SJCRH30 (cell line): ENCODE measurements at regions not wholly inside any gene's neighbourhood (a gene's known extent, or its start where the extent isn't known, plus 50 kb on each side); places are given as distances from the start of the nearest gene placed in this dataset.

Source experiments
- DNase-seq, 2 experiments: peaks; one replicate each; pipeline ENCODE4 v3.0.0-alpha.2; 2015 to 2020
- H3K27ac ChIP-seq: fragments of 250-450 bp; sonication (Bioruptor Pico); 2 replicates; pipeline ENCODE4 v1.5.1; 2020; ENCODE audit warnings: mild to moderate bottlenecking, moderate library complexity
- H3K27me3 ChIP-seq: fragments of 250-450 bp; sonication (Bioruptor Pico); 2 replicates; pipeline ENCODE4 v1.5.1; 2020; ENCODE audit warnings: mild to moderate bottlenecking, moderate library complexity
- H3K36me3 ChIP-seq: fragments of 250-450 bp; sonication (Bioruptor Pico); 2 replicates; pipeline ENCODE4 v1.5.1; 2020; ENCODE audit warnings: mild to moderate bottlenecking, moderate library complexity
- H3K4me1 ChIP-seq: fragments of 250-450 bp; sonication (Bioruptor Pico); 2 replicates; pipeline ENCODE4 v1.5.1; 2020; ENCODE audit warnings: mild to moderate bottlenecking, moderate library complexity
- H3K4me3 ChIP-seq: fragments of 250-450 bp; sonication (Bioruptor Pico); 2 replicates; pipeline ENCODE4 v1.5.1; 2020; ENCODE audit warnings: mild to moderate bottlenecking, moderate library complexity
- H3K9me3 ChIP-seq: fragments of 250-450 bp; sonication (Bioruptor Pico); replicated peaks from 2 replicates; pipeline ENCODE4 v1.5.1; 2020; ENCODE audit warnings: mild to moderate bottlenecking, moderate library complexity

DNA sequence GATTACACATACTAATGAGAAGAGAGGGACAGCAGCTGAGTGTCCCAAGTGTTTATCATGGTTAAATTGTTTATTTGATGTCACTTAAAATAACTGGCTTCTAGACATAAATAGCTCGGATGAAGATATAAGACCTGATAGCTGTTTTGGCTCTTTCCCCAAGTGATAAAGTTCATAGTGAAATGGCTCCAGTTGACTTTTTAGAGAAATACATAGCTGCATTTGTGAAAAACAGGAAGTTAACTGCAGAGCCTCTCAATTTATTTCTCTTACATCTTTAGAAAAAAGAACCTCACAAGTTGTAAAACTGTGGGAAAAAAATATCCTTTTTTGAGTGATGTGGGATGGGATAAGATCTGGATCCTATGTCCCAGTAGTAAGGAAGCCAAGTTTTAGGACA is 332.9 kb upstream of the RASGRP1 start:
- DNase-seq = no peak
- 0 out of 2 replicates have a peak, but pooled peaks cover under 1% of the 10 kb centered on the region for H3K9me3 ChIP-seq
- peaks cover 33% of the 10 kb centered on the region for H3K4me1 ChIP-seq
- H3K36me3 ChIP-seq = no peaks in the 10 kb centered on the region
- H3K27me3 ChIP-seq = no peaks in the 10 kb centered on the region
- no peak overlapping the region for H3K27ac ChIP-seq
- H3K4me3 ChIP-seq = no peak overlapping the region

DNA sequence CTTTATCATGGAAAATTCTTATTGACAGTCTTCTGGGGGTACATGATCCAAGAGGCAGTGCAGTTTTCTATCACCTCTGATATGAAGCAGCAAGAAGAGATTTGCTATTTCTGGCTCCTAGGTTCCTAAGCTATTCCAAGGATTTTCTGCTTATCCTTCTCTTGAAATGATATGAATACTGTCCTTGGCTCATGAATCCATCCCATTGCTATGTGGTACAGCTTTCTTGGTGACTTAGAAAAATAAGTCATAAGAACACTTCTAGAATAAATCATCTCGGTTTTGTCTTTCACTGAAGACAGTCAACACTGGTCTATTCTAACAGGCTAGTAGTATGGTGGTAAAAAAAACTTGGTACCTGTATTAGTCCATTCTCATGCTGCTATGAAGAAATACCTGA is 333.6 kb upstream of the RASGRP1 start:
- H3K4me1 ChIP-seq = peaks cover 33% of the 10 kb centered on the region
- H3K9me3 ChIP-seq = no peaks in the 10 kb centered on the region
- H3K4me3 ChIP-seq = no peak overlapping the region
- no peaks in the 10 kb centered on the region for H3K36me3 ChIP-seq
- H3K27ac ChIP-seq = no peak overlapping the region
- DNase-seq = no peak
- no peaks in the 10 kb centered on the region for H3K27me3 ChIP-seq

DNA sequence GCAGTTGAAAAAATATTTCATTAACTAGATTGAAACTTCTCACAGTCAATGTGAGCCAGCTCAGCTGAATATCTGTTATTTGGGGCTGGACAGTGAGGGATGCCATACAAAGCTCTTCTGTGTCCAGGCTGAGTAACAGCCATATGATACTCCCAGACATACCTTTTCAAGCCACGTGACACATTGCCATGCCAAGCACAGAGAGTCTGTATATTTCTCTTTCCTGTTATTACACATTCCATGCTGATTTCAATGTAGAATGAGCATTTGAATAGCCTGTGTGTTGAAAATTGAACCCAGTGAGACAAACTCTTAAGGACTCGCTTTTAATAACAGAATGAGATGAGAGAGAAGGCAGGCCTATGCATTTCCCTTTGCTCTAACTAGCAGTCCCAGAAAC is 334.7 kb upstream of the RASGRP1 start:
- H3K27ac ChIP-seq = no peak overlapping the region

DNA sequence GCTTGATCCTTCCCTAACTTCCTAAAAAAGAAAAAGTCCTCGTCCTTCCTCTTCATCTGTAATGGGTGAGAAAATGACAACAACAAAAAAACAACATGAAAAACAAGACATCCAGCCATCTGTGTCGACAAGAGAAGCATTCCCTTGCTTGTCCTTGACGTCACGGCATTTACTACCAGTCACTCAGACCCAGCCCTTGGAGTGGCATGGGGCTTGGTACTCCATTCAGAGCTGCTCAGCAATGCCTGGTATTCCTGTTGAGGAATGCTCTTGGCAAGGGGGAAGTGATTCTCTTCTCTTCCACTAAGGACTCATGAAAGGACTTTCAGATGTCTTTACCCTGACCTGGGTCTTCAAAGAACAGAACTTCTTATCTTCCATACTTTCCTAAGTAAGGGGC is 339.7 kb upstream of the RASGRP1 start:
- DNase-seq = no peak
- peaks cover 3% of the 10 kb centered on the region; the same call in 1 of the 2 replicates for H3K9me3 ChIP-seq
- no peak overlapping the region for H3K27ac ChIP-seq
- H3K4me3 ChIP-seq = no peak overlapping the region
- H3K27me3 ChIP-seq = no peaks in the 10 kb centered on the region
- peaks cover 1% of the 10 kb centered on the region; the same call in 1 of the 2 replicates for H3K4me1 ChIP-seq
- no peaks in the 10 kb centered on the region for H3K36me3 ChIP-seq

More for the DNA sequence above, 334.7 kb upstream of the RASGRP1 start:
- H3K4me3 ChIP-seq = no peak overlapping the region
- no peaks in the 10 kb centered on the region for H3K36me3 ChIP-seq
- H3K4me1 ChIP-seq = peaks cover 24% of the 10 kb centered on the region
- no peaks in the 10 kb centered on the region for H3K9me3 ChIP-seq
- no peaks in the 10 kb centered on the region for H3K27me3 ChIP-seq
- no peak for DNase-seq

DNA sequence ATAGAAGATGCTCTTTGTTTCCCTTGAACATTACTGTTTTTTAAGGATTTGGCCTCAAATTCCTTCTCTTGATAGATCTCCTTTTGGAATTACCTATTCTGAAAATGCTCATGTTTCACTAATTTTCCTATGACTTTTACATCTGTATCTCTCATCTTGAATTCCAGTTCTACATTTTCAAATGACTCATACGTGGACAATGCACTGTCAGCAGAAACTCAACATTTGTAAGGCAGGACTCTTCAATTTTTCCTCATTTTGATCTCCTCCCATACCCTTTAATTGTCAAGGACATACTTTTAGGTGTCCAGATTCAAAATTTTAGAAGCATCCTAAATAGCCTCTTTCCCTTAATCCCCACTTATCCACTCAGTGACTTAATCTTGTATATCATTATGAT is 341.0 kb upstream of the RASGRP1 start:
- Histone ChIP-seq H3K4me1 (no peaks in the 10 kb centered on the region), H3K27me3 (no peaks in the 10 kb centered on the region), H3K9me3 (peaks cover 3% of the 10 kb centered on the region; the same call in 1 of the 2 replicates), H3K36me3 (no peaks in the 10 kb centered on the region), H3K4me3 (no peak overlapping the region), H3K27ac (no peak overlapping the region)
- DNase-seq = no peak

DNA sequence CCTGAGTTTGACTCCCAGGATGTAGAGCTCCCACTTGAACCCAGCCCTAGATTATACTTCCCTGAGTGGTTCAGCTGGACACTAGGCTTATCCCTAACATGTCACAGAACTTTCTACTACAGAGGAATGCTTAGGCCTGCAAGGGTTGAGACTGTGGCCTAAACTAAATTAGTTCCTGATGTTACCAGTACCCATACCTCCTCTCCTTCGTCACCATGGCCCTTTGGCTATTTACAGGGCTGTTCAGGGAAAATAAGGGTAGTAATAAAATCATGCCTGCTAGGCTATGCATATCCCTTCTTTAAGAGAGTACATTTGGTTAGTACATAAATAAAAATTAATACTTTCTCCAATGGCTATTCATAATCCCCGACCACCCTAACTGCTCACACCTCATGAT is 356.4 kb upstream of the RASGRP1 start:
- no peak for DNase-seq
- no peaks in the 10 kb centered on the region for H3K9me3 ChIP-seq
- H3K27ac ChIP-seq = no peak overlapping the region
- no peak overlapping the region for H3K4me3 ChIP-seq
- H3K36me3 ChIP-seq = no peaks in the 10 kb centered on the region
- no peaks in the 10 kb centered on the region for H3K27me3 ChIP-seq
- H3K4me1 ChIP-seq = no peaks in the 10 kb centered on the region

DNA sequence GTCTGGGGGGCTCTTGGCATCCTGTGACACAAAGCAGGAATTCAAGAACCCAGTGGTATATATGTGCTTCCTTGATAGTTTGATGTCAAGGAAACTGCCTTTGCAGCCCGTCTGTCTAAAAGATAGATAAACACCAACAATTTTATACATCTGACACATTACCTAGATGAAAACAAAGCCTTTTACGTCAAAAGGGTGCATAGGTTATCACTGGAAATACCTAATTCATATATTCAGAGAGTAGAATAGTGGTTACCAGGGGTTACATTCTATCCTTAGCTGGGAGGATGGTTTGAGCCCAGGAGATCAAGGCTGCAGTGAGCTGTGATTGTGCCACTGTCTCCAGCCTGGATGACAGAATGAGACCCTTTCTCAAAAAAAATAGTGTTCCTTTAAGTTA is 356.9 kb upstream of the RASGRP1 start:
- no peaks in the 10 kb centered on the region for H3K27me3 ChIP-seq
- H3K36me3 ChIP-seq = no peaks in the 10 kb centered on the region
- H3K4me1 ChIP-seq = no peaks in the 10 kb centered on the region
- DNase-seq = no peak
- H3K4me3 ChIP-seq = no peak overlapping the region
- no peaks in the 10 kb centered on the region for H3K9me3 ChIP-seq
- no peak overlapping the region for H3K27ac ChIP-seq

DNA sequence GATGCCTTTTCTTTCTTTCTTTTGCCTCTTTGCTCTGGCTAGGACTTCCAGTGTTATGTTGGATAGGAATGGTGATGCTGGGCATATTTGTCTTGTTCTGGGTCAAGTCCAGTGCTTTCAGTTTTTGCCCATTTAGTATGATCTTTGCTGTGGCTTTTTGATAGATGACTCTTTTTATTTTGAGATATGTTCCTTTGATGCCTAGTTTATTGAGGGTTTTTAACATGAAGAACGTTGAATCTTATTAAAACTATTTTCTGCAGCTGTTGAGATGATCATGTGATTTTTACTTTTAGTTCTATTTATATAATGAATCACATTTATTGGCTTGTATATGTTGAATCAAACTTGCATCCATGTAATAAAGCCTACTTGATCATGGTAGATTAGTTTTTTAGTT is 363.8 kb upstream of the RASGRP1 start:
- Histone ChIP-seq H3K27me3 (no peaks in the 10 kb centered on the region), H3K27ac (no peak overlapping the region), H3K4me3 (no peak overlapping the region), H3K36me3 (no peaks in the 10 kb centered on the region), H3K9me3 (peaks cover 9% of the 10 kb centered on the region; the same call in 1 of the 2 replicates), H3K4me1 (no peaks in the 10 kb centered on the region; the same call in 1 of the 2 replicates)
- DNase-seq = no peak

DNA sequence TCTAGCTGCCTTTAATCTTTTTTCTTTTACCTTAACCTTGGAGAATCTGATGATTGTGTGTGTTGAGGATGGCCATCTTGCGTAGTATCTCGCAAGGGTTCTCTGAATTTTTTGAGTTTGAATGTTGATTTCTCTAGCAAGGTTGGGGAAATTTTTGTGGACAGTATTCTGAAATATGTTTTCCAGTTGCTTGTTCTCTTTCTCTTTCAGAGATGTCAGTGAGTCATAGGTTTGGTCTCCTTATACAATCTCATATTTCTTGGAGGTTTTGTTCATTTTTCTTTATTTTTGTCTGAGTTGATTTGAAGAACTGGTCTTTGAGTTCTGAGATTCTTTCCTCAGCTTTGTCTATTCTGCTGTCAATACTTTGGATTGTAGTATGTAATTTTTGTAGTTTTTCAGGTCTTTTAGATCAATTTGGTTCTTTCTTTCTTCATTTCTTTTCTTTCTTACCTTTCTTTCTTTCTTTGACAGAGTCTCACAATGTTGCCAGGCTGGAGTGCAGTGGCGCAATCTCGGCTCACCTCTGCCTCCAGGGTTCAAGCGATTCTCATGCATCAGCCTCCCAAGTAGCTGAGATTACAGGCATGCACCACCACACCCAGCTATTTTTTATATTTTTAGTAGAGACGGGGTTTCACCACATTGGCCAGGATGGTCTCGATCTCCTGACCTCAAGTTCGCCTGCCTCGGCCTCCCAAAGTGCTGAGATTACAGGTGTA is 366.4 kb upstream of the RASGRP1 start:
- H3K9me3 ChIP-seq = peaks cover 9% of the 10 kb centered on the region; the same call in 1 of the 2 replicates

DNA sequence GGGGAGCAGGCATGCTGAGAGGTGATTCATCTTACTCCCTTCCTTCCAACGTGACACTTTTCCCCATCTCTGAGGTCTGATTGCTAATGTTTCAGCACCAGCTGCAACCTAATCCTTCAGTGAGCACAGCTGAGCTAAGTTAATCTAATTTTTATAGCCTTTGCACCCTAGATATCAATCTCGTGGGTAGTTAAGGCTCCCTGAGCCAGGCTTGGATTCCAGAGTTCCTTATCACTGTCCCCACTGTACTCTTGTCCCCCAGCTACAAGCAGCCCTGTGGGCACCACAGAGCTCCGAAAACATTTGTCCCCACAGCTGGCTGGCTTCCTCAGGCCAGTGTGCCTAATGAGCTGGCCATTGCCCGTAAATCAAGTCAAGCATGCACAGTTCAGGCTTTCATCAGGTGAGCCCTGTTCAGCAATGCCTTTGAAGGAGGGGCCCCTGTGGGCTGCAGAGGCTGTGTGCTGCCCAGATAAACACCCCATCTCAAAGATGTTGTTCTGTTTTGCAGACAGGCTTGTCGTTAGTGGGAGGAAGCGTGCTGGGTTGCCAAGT is 376.9 kb upstream of the RASGRP1 start:
- peak overlapping the region; percentile 59 for H3K27ac ChIP-seq
- H3K27me3 ChIP-seq = no peaks in the 10 kb centered on the region
- H3K4me1 ChIP-seq = peaks cover 17% of the 10 kb centered on the region

More for the DNA sequence above, 366.4 kb upstream of the RASGRP1 start:
- Histone ChIP-seq H3K27me3 (no peaks in the 10 kb centered on the region), H3K36me3 (no peaks in the 10 kb centered on the region), H3K27ac (no peak overlapping the region), H3K4me3 (no peak overlapping the region), H3K4me1 (no peaks in the 10 kb centered on the region; the same call in 1 of the 2 replicates)
- DNase-seq = no peak

DNA sequence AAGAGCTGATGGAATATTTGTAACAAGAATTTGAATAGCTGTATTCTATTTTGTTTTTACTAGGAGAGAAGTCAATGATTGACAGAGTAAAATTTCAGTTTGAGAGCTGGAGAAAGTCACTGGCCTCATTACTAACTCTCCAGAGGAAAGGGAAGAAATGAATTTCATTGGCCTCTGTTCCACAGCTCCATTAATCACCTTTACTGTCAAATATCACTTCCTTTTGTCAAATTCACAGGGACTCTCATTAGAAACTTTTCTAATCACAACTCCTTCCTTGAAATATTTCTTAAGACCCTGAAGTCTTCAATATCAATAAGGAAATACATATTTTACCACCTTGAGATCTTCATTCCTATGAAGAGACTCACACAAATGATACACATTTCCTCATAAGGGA is 379.9 kb upstream of the RASGRP1 start:
- no peak overlapping the region for H3K4me3 ChIP-seq
- no peaks in the 10 kb centered on the region for H3K36me3 ChIP-seq
- no peak for DNase-seq
- peaks cover 17% of the 10 kb centered on the region for H3K4me1 ChIP-seq
- no peaks in the 10 kb centered on the region for H3K27me3 ChIP-seq
- H3K9me3 ChIP-seq = no peaks in the 10 kb centered on the region
- no peak overlapping the region for H3K27ac ChIP-seq

More for the DNA sequence above, 376.9 kb upstream of the RASGRP1 start:
- Histone ChIP-seq H3K9me3 (no peaks in the 10 kb centered on the region), H3K36me3 (no peaks in the 10 kb centered on the region), H3K4me3 (no peak overlapping the region)
- peak; percentile 92 to 95 for DNase-seq

DNA sequence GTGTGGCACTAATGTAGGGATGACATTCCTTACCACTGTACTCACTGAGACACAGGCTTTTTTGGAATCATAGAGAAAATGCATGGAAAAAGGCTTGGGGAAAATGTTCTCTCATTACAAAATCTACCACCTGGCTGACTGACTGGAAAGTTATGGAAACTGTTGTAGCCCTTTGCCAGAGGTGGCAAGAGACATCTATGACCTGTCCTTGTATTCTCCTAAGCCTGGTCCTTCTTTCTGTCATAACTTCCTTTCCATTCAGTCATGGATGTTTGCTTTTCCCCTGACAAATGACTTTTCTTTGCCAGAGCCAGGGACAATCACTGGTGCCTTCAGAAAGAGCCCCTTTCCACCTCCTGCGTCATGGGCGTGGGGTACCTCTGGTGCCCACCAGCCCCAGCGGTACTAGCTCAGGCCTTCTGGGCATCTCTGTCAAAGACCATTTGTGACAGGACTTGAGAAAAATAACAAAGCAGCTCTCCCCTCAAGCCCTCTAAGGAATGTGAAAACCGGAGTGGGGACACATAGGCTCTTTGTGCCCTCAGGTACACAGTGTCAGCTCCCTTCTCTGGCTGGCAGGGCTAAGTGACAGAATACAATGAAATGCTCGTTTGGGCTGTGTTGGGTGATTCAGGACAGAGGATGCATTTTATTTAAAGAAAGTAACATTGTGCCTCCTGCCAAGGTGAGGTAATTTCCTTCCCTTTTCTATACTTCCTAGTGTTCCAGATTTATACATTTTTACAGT is 381.1 kb upstream of the RASGRP1 start:
- no peaks in the 10 kb centered on the region for H3K9me3 ChIP-seq
- DNase-seq = no peak
- no peak overlapping the region for H3K4me3 ChIP-seq
- H3K27me3 ChIP-seq = no peaks in the 10 kb centered on the region
- no peak overlapping the region for H3K27ac ChIP-seq
- H3K36me3 ChIP-seq = no peaks in the 10 kb centered on the region
- H3K4me1 ChIP-seq = peaks cover 13% of the 10 kb centered on the region

DNA sequence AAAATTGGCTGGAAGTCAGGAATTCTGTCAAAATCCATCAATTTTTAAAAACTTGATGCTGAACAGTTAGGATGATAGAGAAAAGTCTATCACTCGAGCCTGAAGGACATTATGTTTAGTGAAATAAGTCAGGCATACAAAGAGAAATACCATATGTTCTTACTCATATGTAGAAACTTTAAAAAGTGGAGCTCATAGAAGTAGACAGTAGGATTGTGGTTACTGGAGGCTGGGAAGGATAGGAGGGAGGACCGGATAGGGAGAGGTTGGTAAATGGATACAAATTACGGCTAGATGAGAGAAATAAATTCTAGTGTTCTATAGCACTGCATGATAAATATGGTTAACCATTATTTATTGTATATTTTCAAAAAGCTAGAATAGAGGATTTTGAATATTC is 389.5 kb upstream of the RASGRP1 start:
- H3K27ac ChIP-seq = no peak overlapping the region
- no peaks in the 10 kb centered on the region for H3K36me3 ChIP-seq
- H3K9me3 ChIP-seq = no peaks in the 10 kb centered on the region
- DNase-seq = no peak
- no peaks in the 10 kb centered on the region for H3K27me3 ChIP-seq
- H3K4me1 ChIP-seq = no peaks in the 10 kb centered on the region; the same call in 1 of the 2 replicates
- H3K4me3 ChIP-seq = no peak overlapping the region

DNA sequence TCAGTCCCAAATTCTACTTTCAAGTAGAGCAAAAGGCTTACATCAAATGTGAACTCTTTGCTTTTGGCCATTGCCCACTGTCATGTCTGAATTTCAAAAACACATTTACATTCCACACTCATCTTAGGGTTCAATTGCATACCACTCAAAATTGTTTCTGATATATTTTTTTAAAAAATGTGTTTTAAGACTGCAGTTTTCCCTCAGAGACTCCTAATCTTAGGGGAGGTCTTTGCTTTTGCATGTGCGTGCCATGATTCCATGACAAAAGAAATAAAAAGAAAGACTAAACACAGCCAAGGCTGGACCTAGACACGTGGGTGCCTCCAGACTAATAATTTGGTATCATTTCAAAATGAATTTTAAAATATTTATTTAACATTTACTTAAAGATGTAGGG is 396.8 kb upstream of the RASGRP1 start:
- no peaks in the 10 kb centered on the region for H3K4me1 ChIP-seq
- no peaks in the 10 kb centered on the region for H3K27me3 ChIP-seq
- no peak overlapping the region for H3K27ac ChIP-seq
- no peak overlapping the region for H3K4me3 ChIP-seq
- no peaks in the 10 kb centered on the region for H3K36me3 ChIP-seq
- DNase-seq = no peak
- H3K9me3 ChIP-seq = no peaks in the 10 kb centered on the region

DNA sequence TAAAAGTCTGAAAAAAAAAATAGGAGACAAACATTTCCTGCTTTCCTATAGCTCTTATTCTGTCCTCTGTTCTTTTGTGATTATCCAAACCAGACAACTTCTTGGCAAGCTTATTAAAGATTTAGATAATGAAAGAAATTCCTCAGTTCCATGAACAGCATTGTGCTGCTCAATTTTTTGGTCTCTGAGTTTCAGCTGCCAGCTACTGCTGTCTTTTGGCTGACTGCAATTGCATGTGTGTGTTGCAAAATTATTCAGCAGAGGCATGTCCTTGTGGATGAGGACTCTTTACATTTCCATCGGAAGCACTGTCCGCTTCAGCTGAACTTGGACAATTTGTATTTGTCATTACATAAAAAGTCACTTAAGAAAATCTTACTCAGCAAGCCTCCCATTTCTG is 397.3 kb upstream of the RASGRP1 start:
- H3K27ac ChIP-seq = no peak overlapping the region
- H3K36me3 ChIP-seq = no peaks in the 10 kb centered on the region
- no peaks in the 10 kb centered on the region for H3K9me3 ChIP-seq
- H3K4me3 ChIP-seq = no peak overlapping the region
- H3K27me3 ChIP-seq = no peaks in the 10 kb centered on the region
- DNase-seq = no peak
- H3K4me1 ChIP-seq = no peaks in the 10 kb centered on the region
